ENCODE measurements at regions not wholly inside any gene's neighbourhood (a gene's known extent, or its start where the extent isn't known, plus 50 kb on each side); places are given as distances from the start of the nearest gene placed in this dataset.

GRCh38 chr20:7667194-7667593 lies 273.1 kb downstream of the HAO1 start:
- TF ChIP-seq CTCF (IDR thresholded peaks at IDR 0.05) (no peak), POLR2A (IDR thresholded peaks at IDR 0.05) (no peak)

Data from Peyer's patch (tissue), 4 donors.